GM06990 (cell line): ENCODE measurements at regions not wholly inside any gene's neighbourhood (a gene's known extent, or its start where the extent isn't known, plus 50 kb on each side); places are given as distances from the start of the nearest gene placed in this dataset.

Experiments
- DNase-seq: peaks from one replicate; pipeline ENCODE4 v3.0.0-alpha.2; 2011; ENCODE audit not compliant: insufficient read length; ENCODE audit errors: extremely low read depth
- H3K27me3 ChIP-seq: replicated peaks from 2 replicates; pipeline ENCODE4 v1.6.0; 2011; ENCODE audit warnings: low read length; ENCODE audit not compliant: control insufficient read depth, insufficient read depth
- H3K36me3 ChIP-seq: 2 replicates; pipeline ENCODE4 v1.5.1; 2011; ENCODE audit warnings: low read length; ENCODE audit not compliant: control insufficient read depth, insufficient read depth
- H3K4me3 ChIP-seq: replicated peaks from 2 replicates; pipeline ENCODE4 v1.5.1; 2011; ENCODE audit warnings: low read depth, mild to moderate bottlenecking, control low read depth, low read length
- TF ChIP-seq, protein P1 (sequence below): IDR thresholded peaks from 2 replicates; pipeline ENCODE4 v1.5.1; 2011; ENCODE audit warnings: low read length, control low read depth, mild to moderate bottlenecking, inconsistent platforms; ENCODE audit not compliant: insufficient read depth, poor library complexity, severe bottlenecking

DNA sequence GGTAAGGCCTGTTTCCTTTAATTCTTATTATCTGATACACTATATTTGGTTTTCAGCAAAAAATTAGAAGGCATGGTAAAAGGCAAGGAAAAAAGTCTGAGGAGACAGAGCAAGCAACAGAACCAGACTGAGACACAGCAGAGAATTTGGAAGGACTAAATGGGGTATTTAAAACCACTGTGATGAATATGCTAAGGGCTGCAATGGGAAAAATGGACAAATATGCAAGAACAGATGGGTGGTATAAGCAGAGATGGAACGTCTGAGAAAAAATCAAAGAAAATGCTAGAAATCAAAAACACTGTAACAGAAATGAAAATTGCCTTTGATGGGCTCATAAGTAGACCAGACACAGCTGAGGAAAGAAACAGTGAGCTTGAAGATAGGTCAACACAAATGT is 50.8 kb upstream of the NSMCE3 start:
- Histone ChIP-seq H3K27me3 (no peaks in the 10 kb centered on the region), H3K4me3 (no peak overlapping the region), H3K36me3 (no peaks in the 10 kb centered on the region)
- DNase-seq: no peak
- TF ChIP-seq, protein P1, sequence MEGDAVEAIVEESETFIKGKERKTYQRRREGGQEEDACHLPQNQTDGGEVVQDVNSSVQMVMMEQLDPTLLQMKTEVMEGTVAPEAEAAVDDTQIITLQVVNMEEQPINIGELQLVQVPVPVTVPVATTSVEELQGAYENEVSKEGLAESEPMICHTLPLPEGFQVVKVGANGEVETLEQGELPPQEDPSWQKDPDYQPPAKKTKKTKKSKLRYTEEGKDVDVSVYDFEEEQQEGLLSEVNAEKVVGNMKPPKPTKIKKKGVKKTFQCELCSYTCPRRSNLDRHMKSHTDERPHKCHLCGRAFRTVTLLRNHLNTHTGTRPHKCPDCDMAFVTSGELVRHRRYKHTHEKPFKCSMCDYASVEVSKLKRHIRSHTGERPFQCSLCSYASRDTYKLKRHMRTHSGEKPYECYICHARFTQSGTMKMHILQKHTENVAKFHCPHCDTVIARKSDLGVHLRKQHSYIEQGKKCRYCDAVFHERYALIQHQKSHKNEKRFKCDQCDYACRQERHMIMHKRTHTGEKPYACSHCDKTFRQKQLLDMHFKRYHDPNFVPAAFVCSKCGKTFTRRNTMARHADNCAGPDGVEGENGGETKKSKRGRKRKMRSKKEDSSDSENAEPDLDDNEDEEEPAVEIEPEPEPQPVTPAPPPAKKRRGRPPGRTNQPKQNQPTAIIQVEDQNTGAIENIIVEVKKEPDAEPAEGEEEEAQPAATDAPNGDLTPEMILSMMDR: no peak

DNA sequence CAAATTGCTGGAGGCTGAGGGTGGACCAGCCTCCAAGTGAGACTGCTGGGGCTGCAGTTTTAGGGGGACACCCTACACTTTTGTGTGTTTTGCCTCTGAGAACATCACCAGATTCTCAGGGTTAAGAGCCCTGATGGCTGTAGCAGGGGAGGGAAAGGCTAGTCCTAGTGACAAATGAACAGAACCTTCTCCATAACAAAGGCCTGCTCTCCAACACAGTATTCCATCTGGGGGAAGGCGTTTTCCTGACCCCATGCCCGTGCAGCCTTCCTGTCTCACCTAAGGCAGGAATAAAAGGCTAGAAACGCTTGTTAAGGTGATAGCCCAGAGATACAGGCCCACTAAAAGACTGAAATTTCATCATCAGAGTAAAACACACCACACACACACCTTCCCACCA is 50.2 kb upstream of the NSMCE3 start:
- Histone ChIP-seq H3K36me3 (no peaks in the 10 kb centered on the region), H3K27me3 (no peaks in the 10 kb centered on the region), H3K4me3 (no peak overlapping the region)
- TF ChIP-seq, protein P1: no peak
- no peak for DNase-seq
